ENCODE measurements at regions not wholly inside any gene's neighbourhood (a gene's known extent, or its start where the extent isn't known, plus 50 kb on each side); places are given as distances from the start of the nearest gene placed in this dataset.

DNA sequence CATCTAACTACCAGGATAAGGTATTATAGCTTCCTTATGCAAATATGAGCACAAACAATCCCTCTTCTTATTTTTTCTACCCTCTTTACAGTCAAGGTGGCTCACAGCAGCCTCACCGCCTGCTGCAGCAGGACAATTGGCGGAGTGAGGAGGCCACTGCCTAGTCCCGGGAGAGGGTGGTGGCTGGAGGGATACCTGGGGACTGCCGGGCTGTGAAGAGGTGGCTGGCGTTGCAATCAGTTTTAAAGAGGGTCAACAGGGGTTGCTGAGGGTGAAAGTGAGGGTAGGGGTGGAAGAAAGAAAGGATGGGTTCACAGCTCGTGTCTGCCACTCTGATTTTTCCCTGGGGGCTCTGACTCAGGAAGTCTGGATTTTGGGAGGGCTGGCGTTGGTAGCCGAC lies 105.1 kb upstream of the SLC6A6 start:
- TF ChIP-seq POLR2A (IDR thresholded peaks at IDR 0.05), result no peak
- no peak for TF ChIP-seq CTCF (IDR thresholded peaks at IDR 0.05)

All from ovary (tissue), 3 donors.